ENCODE measurements at regions not wholly inside any gene's neighbourhood (a gene's known extent, or its start where the extent isn't known, plus 50 kb on each side); places are given as distances from the start of the nearest gene placed in this dataset.

DNA sequence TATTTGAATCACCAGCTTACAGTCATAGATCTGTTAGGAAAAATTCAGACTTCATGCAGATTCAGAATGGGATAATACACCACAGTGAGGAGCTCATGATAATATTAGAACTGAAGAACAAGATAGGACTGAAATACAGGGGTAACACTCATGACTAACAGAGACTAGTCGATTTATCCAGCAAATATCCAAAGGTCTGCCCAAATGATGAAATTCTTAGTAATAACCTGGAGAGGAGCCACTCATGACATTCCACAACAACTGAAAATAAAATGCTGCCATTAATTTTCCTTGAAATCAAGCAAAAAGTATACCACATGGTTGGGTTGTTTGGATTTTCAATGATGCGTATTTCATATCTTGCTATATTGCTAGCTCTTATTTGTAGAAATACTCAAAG lies 903.7 kb upstream of the ADGRL3 start (continued):
- TF ChIP-seq, protein P1, sequence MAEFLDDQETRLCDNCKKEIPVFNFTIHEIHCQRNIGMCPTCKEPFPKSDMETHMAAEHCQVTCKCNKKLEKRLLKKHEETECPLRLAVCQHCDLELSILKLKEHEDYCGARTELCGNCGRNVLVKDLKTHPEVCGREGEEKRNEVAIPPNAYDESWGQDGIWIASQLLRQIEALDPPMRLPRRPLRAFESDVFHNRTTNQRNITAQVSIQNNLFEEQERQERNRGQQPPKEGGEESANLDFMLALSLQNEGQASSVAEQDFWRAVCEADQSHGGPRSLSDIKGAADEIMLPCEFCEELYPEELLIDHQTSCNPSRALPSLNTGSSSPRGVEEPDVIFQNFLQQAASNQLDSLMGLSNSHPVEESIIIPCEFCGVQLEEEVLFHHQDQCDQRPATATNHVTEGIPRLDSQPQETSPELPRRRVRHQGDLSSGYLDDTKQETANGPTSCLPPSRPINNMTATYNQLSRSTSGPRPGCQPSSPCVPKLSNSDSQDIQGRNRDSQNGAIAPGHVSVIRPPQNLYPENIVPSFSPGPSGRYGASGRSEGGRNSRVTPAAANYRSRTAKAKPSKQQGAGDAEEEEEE (CRISPR knock-in tag; IDR thresholded peaks at IDR 0.05; ENCODE audit: borderline replicate concordance), result no peak
- TF ChIP-seq ZNF703 (CRISPR knock-in tag; IDR thresholded peaks at IDR 0.05; ENCODE audit: borderline replicate concordance) (no peak), CC2D1A (CRISPR knock-in tag; IDR thresholded peaks at IDR 0.05) (no peak), MATR3 (CRISPR knock-in tag; IDR thresholded peaks at IDR 0.05) (no peak), ATF7 (IDR thresholded peaks at IDR 0.05) (no peak), ATF7 (CRISPR knock-in tag; IDR thresholded peaks at IDR 0.05) (no peak), TGIF2 (CRISPR knock-in tag; IDR thresholded peaks at IDR 0.05) (no peak)
- TF ChIP-seq, protein P2, sequence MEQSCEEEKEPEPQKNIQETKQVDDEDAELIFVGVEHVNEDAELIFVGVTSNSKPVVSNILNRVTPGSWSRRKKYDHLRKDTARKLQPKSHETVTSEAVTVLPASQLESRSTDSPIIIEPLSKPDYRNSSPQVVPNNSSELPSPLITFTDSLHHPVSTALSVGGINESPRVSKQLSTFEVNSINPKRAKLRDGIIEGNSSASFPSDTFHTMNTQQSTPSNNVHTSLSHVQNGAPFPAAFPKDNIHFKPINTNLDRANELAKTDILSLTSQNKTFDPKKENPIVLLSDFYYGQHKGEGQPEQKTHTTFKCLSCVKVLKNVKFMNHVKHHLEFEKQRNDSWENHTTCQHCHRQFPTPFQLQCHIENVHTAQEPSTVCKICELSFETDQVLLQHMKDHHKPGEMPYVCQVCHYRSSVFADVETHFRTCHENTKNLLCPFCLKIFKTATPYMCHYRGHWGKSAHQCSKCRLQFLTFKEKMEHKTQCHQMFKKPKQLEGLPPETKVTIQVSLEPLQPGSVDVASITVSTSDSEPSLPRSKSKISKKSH (CRISPR knock-in tag; IDR thresholded peaks at IDR 0.05; ENCODE audit: borderline replicate concordance), result no peak

DNA sequence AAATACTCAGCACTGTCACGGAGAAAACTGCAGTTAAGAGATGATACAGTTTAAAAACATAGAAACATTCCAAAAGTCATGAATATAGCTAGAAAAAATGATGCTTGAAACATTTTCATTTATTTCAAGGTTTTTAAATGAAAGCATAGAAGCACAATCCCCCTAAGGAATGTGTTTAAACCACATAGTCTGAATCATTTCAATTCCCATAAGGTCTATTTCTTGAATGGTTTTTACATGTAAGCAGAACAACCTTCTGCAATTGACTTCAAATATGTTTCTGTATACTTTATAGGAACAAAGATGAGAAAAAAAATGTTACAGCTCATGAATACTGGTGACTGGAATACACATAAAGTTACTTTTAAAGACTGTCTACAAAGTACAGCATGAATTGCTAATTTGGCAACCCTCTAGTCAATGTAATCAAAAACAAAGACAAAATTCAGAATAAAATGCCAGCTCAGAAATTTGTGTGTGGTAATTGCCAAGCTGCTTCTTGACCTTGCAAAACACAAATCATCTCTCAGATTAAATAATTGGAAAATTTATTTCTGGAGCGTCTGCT lies 886.4 kb upstream of the ADGRL3 start:
- in situ Hi-C loops (cut with HindIII; ENCODE audit: extremely low pct_ligation_motif_present, low pct_unique_long_range_greater_than_20kb) (no loop called here), intact Hi-C loops (cut with micrococcal nuclease; ENCODE audit: unreplicated experiment) (no loop called here)
- TF ChIP-seq ZNF101 (CRISPR knock-in tag; IDR thresholded peaks at IDR 0.05; ENCODE audit: borderline replicate concordance, low read depth) (no peak), SOX5 (CRISPR knock-in tag; IDR thresholded peaks at IDR 0.05; ENCODE audit: borderline replicate concordance) (no peak), HNRNPH1 (optimal IDR thresholded peaks at IDR 0.05; ENCODE audit: low read depth, low read length) (no peak)
- TF ChIP-seq, protein P3, sequence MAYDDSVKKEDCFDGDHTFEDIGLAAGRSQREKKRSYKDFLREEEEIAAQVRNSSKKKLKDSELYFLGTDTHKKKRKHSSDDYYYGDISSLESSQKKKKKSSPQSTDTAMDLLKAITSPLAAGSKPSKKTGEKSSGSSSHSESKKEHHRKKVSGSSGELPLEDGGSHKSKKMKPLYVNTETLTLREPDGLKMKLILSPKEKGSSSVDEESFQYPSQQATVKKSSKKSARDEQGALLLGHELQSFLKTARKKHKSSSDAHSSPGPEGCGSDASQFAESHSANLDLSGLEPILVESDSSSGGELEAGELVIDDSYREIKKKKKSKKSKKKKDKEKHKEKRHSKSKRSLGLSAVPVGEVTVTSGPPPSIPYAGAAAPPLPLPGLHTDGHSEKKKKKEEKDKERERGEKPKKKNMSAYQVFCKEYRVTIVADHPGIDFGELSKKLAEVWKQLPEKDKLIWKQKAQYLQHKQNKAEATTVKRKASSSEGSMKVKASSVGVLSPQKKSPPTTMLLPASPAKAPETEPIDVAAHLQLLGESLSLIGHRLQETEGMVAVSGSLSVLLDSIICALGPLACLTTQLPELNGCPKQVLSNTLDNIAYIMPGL (CRISPR knock-in tag; IDR thresholded peaks at IDR 0.05; ENCODE audit: borderline replicate concordance in 1 of 2, low read depth in 1 of 2), result no peak
- no peaks in the 10 kb centered on the region for H3K36me3 ChIP-seq (replicated peaks in 1 of 2; ENCODE audit: control insufficient read depth in 1 of 2, insufficient read depth in 2 of 2, low read length in 2 of 2)
- ATAC-seq, result no peak
- 0 out of 2 replicates have a peak, but pooled peaks cover 4% of the 10 kb centered on the region for H3K9me3 ChIP-seq (ENCODE audit: low read length)
- H4K20me1 ChIP-seq (ENCODE audit: insufficient read depth, low read length), result no peaks in the 10 kb centered on the region
- H3K4me3 ChIP-seq (replicated peaks in 1 of 3; ENCODE audit: insufficient read depth in 1 of 3, low read depth in 2 of 3, low read length in 3 of 3), result no peak overlapping the region
- 37% methylated on average over 2 of the region's 2 CpGs for WGBS (ENCODE audit: low lambda C conversion rate)
- no peak for FAIRE-seq
- ChIA-PET POLR2A (no interaction called here), CTCF (ENCODE audit: low intra/inter-chr PET ratio, low total read pairs) (no interaction called here)
- no peak for DNase-seq (ENCODE audit: low spot score)
- no peak overlapping the region for H3K4me2 ChIP-seq (ENCODE audit: low read depth, low read length)
- H2AFZ ChIP-seq (ENCODE audit: low read length), result no peak overlapping the region
- H3K9ac ChIP-seq (ENCODE audit: insufficient read depth, low read depth, low read length), result no peak overlapping the region
- no TSS peak for BruUV-seq (replicated peaks)
- H3K27ac ChIP-seq (ENCODE audit: extremely low read length, insufficient read depth, low read length), result no peak overlapping the region
- H3K27me3 ChIP-seq (ENCODE audit: control insufficient read depth in 1 of 2, insufficient read depth in 2 of 2, low read length in 2 of 2), result no peaks in the 10 kb centered on the region
- no peaks in the 10 kb centered on the region for H3K4me1 ChIP-seq (ENCODE audit: insufficient read depth, low read length)
- no peaks in the 10 kb centered on the region for H3K79me2 ChIP-seq (ENCODE audit: insufficient read depth, low read length)
